ENCODE measurements at regions not wholly inside any gene's neighbourhood (a gene's known extent, or its start where the extent isn't known, plus 50 kb on each side); places are given as distances from the start of the nearest gene placed in this dataset.

DNA sequence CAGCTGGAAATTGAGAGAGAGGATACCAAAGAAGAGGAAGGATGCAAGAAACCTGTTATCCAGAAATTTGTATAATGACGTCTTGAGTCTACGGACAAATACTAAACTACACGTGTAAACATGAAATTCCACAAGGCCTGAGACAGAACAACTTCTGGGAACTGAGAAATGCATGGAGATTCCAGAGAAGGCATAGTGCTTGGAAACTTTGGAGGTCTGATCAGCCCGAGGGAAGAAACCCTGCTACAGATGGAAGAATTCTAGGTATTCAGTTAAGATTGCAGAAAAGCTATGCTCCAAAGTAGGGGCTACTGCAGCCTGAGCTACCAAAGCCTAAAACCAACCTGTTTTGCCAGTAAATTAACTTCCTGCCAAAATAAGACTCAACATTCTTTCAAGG, 120.4 kb downstream of the PDCL3 start:
- no peaks in the 10 kb centered on the region for H3K27me3 ChIP-seq (replicated peaks; ENCODE audit: control insufficient read depth, insufficient read depth, low read length)
- H3K36me3 ChIP-seq (ENCODE audit: control insufficient read depth, insufficient read depth, low read length) = no peaks in the 10 kb centered on the region
- CTCF ChIA-PET = no interaction called here
- peaks cover 10% of the 10 kb centered on the region for H3K27me3 Mint-ChIP-seq (ENCODE audit: insufficient read depth, unreplicated experiment)
- POLR2A ChIA-PET = no interaction called here
- no peaks in the 10 kb centered on the region for H3K4me1 Mint-ChIP-seq (ENCODE audit: low read depth, unreplicated experiment)
- no peak overlapping the region for H3K4me3 ChIP-seq (ENCODE audit: low read depth, low read length)
- TF ChIP-seq, protein P1, sequence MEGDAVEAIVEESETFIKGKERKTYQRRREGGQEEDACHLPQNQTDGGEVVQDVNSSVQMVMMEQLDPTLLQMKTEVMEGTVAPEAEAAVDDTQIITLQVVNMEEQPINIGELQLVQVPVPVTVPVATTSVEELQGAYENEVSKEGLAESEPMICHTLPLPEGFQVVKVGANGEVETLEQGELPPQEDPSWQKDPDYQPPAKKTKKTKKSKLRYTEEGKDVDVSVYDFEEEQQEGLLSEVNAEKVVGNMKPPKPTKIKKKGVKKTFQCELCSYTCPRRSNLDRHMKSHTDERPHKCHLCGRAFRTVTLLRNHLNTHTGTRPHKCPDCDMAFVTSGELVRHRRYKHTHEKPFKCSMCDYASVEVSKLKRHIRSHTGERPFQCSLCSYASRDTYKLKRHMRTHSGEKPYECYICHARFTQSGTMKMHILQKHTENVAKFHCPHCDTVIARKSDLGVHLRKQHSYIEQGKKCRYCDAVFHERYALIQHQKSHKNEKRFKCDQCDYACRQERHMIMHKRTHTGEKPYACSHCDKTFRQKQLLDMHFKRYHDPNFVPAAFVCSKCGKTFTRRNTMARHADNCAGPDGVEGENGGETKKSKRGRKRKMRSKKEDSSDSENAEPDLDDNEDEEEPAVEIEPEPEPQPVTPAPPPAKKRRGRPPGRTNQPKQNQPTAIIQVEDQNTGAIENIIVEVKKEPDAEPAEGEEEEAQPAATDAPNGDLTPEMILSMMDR (IDR thresholded peaks at IDR 0.05; ENCODE audit: insufficient read depth in 1 of 2, low read depth in 1 of 2, low read length in 1 of 2, severe bottlenecking in 1 of 2, unreplicated experiment in 1 of 2) = no peak
- H3K4me1 ChIP-seq = no peaks in the 10 kb centered on the region
- intact Hi-C loops (cut with micrococcal nuclease; ENCODE audit: unreplicated experiment) = no loop called here
- peaks cover 9% of the 10 kb centered on the region for H3K9me3 Mint-ChIP-seq (ENCODE audit: unreplicated experiment)
- H3K36me3 Mint-ChIP-seq (ENCODE audit: insufficient read depth, unreplicated experiment) = no peaks in the 10 kb centered on the region
- no peak overlapping the region for H3K27ac Mint-ChIP-seq (ENCODE audit: unreplicated experiment)
- peaks cover 4% of the 10 kb centered on the region for H3K9me3 ChIP-seq
- H3K4me3 Mint-ChIP-seq (ENCODE audit: unreplicated experiment) = no peak overlapping the region
- BruUV-seq (replicated peaks) = no TSS peak
- DNase-seq = no peak

- H3K27me3 Mint-ChIP-seq (ENCODE audit: insufficient read depth, unreplicated experiment) = no peaks in the 10 kb centered on the region
- no peaks in the 10 kb centered on the region for H3K36me3 ChIP-seq (ENCODE audit: control insufficient read depth, insufficient read depth, low read length)
- ChIA-PET CTCF (no interaction called here), POLR2A (no interaction called here)
- no peaks in the 10 kb centered on the region for H3K27me3 ChIP-seq (replicated peaks; ENCODE audit: control insufficient read depth, insufficient read depth, low read length)
- H3K4me1 ChIP-seq = no peaks in the 10 kb centered on the region
- no peak overlapping the region for H3K27ac Mint-ChIP-seq (ENCODE audit: unreplicated experiment)
- BruUV-seq (replicated peaks) = no TSS peak
- H3K4me3 Mint-ChIP-seq (ENCODE audit: unreplicated experiment) = no peak overlapping the region
- peaks cover 8% of the 10 kb centered on the region for H3K9me3 ChIP-seq
- H3K4me3 ChIP-seq (ENCODE audit: low read depth, low read length) = no peak overlapping the region
- no peak for DNase-seq
- H3K36me3 Mint-ChIP-seq (ENCODE audit: insufficient read depth, unreplicated experiment) = no peaks in the 10 kb centered on the region
- H3K4me1 Mint-ChIP-seq (ENCODE audit: low read depth, unreplicated experiment) = peaks cover 5% of the 10 kb centered on the region
- intact Hi-C loops (cut with micrococcal nuclease; ENCODE audit: unreplicated experiment) = no loop called here
- TF ChIP-seq, protein P1 (IDR thresholded peaks at IDR 0.05; ENCODE audit: insufficient read depth in 1 of 2, low read depth in 1 of 2, low read length in 1 of 2, severe bottlenecking in 1 of 2, unreplicated experiment in 1 of 2) = no peak
- peaks cover 7% of the 10 kb centered on the region for H3K9me3 Mint-ChIP-seq (ENCODE audit: unreplicated experiment)
These were observed 128.1 kb upstream of the NPAS2 start for GRCh38 chr2:100691846-100692245.

- Mint-ChIP-seq H3K36me3 (ENCODE audit: insufficient read depth, unreplicated experiment) (no peaks in the 10 kb centered on the region), H3K27me3 (ENCODE audit: insufficient read depth, unreplicated experiment) (no peaks in the 10 kb centered on the region), H3K4me1 (ENCODE audit: low read depth, unreplicated experiment) (peaks cover 5% of the 10 kb centered on the region), H3K27ac (ENCODE audit: unreplicated experiment) (no peak overlapping the region), H3K9me3 (ENCODE audit: unreplicated experiment) (peaks cover 12% of the 10 kb centered on the region), H3K4me3 (ENCODE audit: unreplicated experiment) (no peak overlapping the region)
- Histone ChIP-seq H3K4me3 (ENCODE audit: low read depth, low read length) (no peak overlapping the region), H3K9me3 (peaks cover 11% of the 10 kb centered on the region), H3K27me3 (replicated peaks; ENCODE audit: control insufficient read depth, insufficient read depth, low read length) (no peaks in the 10 kb centered on the region), H3K36me3 (ENCODE audit: control insufficient read depth, insufficient read depth, low read length) (no peaks in the 10 kb centered on the region), H3K4me1 (no peaks in the 10 kb centered on the region)
- no TSS peak for BruUV-seq (replicated peaks)
- no peak for DNase-seq
- ChIA-PET POLR2A (no interaction called here), CTCF (no interaction called here)
- intact Hi-C loops (cut with micrococcal nuclease; ENCODE audit: unreplicated experiment) = no loop called here
- TF ChIP-seq, protein P1 (IDR thresholded peaks at IDR 0.05; ENCODE audit: insufficient read depth in 1 of 2, low read depth in 1 of 2, low read length in 1 of 2, severe bottlenecking in 1 of 2, unreplicated experiment in 1 of 2) = no peak
These were observed 127.6 kb upstream of the NPAS2 start for GRCh38 chr2:100692381-100692780.
